Lower leg skin (tissue), 3 donors: ENCODE measurements at regions not wholly inside any gene's neighbourhood (a gene's known extent, or its start where the extent isn't known, plus 50 kb on each side); places are given as distances from the start of the nearest gene placed in this dataset.

ENCODE experiments used
- CTCF ChIP-seq, 3 donors: fragments of 450-650 bp; IDR thresholded peaks; one replicate each; pipeline ENCODE4 v1.5.1; 2016; ENCODE audit warnings: antibody characterized with exemption in 3 of 3, mild to moderate bottlenecking in 3 of 3, moderate library complexity in 2 of 3
- POLR2A ChIP-seq, 2 donors: fragments of 450-650 bp; IDR thresholded peaks; one replicate each; pipeline ENCODE4 v1.6.1; 2016 to 2017; ENCODE audit warnings: antibody characterized with exemption in 2 of 2, mild to moderate bottlenecking in 1 of 2, moderate library complexity in 1 of 2

- TF ChIP-seq CTCF (IDR thresholded peaks at IDR 0.05) (no peak), POLR2A (IDR thresholded peaks at IDR 0.05) (no peak)
Measured at GRCh38 chr7:69062020-69062765, 536.1 kb upstream of the AUTS2 start.
